Endodermal cell (in vitro differentiated cells): ENCODE measurements at regions not wholly inside any gene's neighbourhood (a gene's known extent, or its start where the extent isn't known, plus 50 kb on each side); places are given as distances from the start of the nearest gene placed in this dataset.

Experiments used
- DNase-seq: peaks from one replicate; pipeline ENCODE4 v3.0.0-alpha.2; 2017
- H3K27ac ChIP-seq: 2 replicates; pipeline ENCODE4 v1.5.1; 2013; ENCODE audit warnings: mild to moderate bottlenecking, low read depth, low read length, moderate library complexity
- H3K27me3 ChIP-seq: 2 replicates; pipeline ENCODE4 v1.6.1; 2013; ENCODE audit warnings: mild to moderate bottlenecking, low read length, moderate library complexity; ENCODE audit not compliant: insufficient read depth, control insufficient read depth, poor library complexity, severe bottlenecking
- H3K36me3 ChIP-seq: 2 replicates; pipeline ENCODE4 v1.7.0; 2013; ENCODE audit warnings: mild to moderate bottlenecking, low read length, moderate library complexity; ENCODE audit not compliant: control insufficient read depth, insufficient read depth
- H3K4me1 ChIP-seq: one replicate; pipeline ENCODE4 v1.7.0; 2013; ENCODE audit warnings: low read length; ENCODE audit not compliant: control insufficient read depth, insufficient read depth
- H3K4me3 ChIP-seq: 2 replicates; pipeline ENCODE4 v1.5.1; 2013; ENCODE audit warnings: mild to moderate bottlenecking, low read length, moderate library complexity
- H3K9ac ChIP-seq: 2 replicates; pipeline ENCODE4 v1.6.1; 2013; ENCODE audit warnings: mild to moderate bottlenecking, low read length, moderate library complexity; ENCODE audit not compliant: poor library complexity, severe bottlenecking; ENCODE audit errors: extremely low read depth
- H3K9me3 ChIP-seq: 2 replicates; pipeline ENCODE4 v1.6.1; 2013; ENCODE audit warnings: mild to moderate bottlenecking, low read length, moderate library complexity; ENCODE audit not compliant: control insufficient read depth
- H3K27ac Mint-ChIP-seq: 2 replicates; pipeline ENCODE4 v1.8.0; 2020; ENCODE audit warnings: mixed read lengths
- H3K27me3 Mint-ChIP-seq: 2 replicates; pipeline ENCODE4 v1.8.0; 2021; ENCODE audit warnings: mild to moderate bottlenecking, mixed read lengths; ENCODE audit not compliant: insufficient read depth
- H3K36me3 Mint-ChIP-seq: 2 replicates; pipeline ENCODE4 v1.8.0; 2020; ENCODE audit warnings: low read depth, mixed read lengths
- H3K4me1 Mint-ChIP-seq: 2 replicates; pipeline ENCODE4 v1.8.0; 2020; ENCODE audit warnings: mixed read lengths
- H3K4me3 Mint-ChIP-seq: 2 replicates; pipeline ENCODE4 v1.8.0; 2020; ENCODE audit warnings: mild to moderate bottlenecking, moderate library complexity, mixed read lengths
- H3K9me3 Mint-ChIP-seq: 2 replicates; pipeline ENCODE4 v1.8.0; 2020; ENCODE audit warnings: mild to moderate bottlenecking, mixed read lengths
- WGBS, 2 experiments: methylation state at CpG; one replicate each; pipeline versions ENCODE4 v1.1.5 to v1.1.7; 2013; ENCODE audit warnings: missing lambda C conversion rate in 2 of 2, mixed read lengths in 1 of 2; ENCODE audit not compliant: insufficient coverage in 1 of 2, insufficient read length in 1 of 2; 5-methylcytosine and 5-hydroxymethylcytosine counted together
- TF ChIP-seq, protein P1 (sequence below): fragments of 200-600 bp; sonication (generic); conservative IDR thresholded peaks from 2 replicates; pipeline ENCODE4 v1.5.0; 2021; ENCODE audit warnings: antibody characterized with exemption, mild to moderate bottlenecking

DNA sequence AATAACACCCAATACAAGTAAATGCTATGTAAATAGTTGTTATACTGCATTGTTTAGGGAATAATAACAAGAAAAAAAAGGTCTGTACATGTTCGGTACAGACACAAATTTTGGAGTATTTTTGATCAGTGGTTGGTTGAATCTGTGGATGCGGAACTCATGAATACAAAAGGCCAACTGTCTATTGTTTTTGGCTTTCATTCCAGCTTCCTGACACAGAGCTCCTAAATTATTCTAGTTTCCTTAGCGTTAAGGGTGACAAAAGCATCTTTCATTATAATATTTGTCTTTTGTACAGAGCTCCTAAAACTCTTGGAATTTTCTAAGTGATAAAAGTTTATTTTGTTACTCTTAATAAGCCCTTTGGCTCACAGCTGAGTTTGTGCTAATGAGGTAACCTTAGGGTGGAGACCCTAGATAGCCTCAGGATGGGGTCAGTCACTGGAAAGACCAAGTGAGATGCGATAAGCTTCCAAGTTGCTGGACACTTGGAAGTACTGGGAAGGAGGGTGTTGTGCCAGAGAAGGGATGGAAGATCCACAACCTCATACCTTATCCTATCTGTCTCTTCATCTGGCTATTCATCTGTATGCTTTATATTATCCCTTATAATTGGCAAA lies 57.4 kb upstream of the PRRC2C start:
- H3K4me3 ChIP-seq: no peak overlapping the region
- no peaks in the 10 kb centered on the region for H3K36me3 ChIP-seq
- peaks cover 15% of the 10 kb centered on the region for H3K9me3 ChIP-seq
- Mint-ChIP-seq H3K27ac (no peak overlapping the region), H3K4me1 (peaks cover 10% of the 10 kb centered on the region), H3K27me3 (no peaks in the 10 kb centered on the region), H3K36me3 (peaks cover 5% of the 10 kb centered on the region), H3K9me3 (peaks cover 42% of the 10 kb centered on the region), H3K4me3 (no peak overlapping the region)
- 94 to 100% methylated on average over 2 to 4 of the region's 4 CpGs for WGBS, 2 experiments
- H3K4me1 ChIP-seq: no peaks in the 10 kb centered on the region
- no peaks in the 10 kb centered on the region for H3K27me3 ChIP-seq
- H3K27ac ChIP-seq: no peak overlapping the region
- TF ChIP-seq, protein P1, sequence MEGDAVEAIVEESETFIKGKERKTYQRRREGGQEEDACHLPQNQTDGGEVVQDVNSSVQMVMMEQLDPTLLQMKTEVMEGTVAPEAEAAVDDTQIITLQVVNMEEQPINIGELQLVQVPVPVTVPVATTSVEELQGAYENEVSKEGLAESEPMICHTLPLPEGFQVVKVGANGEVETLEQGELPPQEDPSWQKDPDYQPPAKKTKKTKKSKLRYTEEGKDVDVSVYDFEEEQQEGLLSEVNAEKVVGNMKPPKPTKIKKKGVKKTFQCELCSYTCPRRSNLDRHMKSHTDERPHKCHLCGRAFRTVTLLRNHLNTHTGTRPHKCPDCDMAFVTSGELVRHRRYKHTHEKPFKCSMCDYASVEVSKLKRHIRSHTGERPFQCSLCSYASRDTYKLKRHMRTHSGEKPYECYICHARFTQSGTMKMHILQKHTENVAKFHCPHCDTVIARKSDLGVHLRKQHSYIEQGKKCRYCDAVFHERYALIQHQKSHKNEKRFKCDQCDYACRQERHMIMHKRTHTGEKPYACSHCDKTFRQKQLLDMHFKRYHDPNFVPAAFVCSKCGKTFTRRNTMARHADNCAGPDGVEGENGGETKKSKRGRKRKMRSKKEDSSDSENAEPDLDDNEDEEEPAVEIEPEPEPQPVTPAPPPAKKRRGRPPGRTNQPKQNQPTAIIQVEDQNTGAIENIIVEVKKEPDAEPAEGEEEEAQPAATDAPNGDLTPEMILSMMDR: no peak
- no peak for DNase-seq
- no peak overlapping the region for H3K9ac ChIP-seq

DNA sequence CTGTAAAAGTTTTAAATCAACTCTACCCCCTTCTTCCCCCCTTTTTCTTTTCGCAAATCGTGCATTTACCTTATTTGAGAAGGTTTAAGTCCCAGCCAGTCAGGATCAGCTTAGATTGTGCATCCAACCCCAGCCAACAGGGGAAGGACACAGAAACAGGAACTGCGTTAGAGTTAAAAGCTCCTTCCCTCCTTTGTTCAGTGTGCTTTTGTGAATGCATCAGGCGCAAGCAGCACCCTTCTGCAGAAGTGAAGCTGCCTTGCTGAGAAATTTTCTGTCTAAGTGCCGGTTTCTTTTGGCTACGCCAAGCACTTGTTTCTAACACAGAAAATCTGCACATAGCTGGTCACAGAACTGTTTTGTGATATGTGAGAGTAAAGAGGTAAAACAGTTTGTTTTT lies 56.2 kb upstream of the PRRC2C start:
- no peak overlapping the region for H3K27ac ChIP-seq
- Mint-ChIP-seq H3K4me1 (peaks cover 10% of the 10 kb centered on the region), H3K36me3 (peaks cover 5% of the 10 kb centered on the region), H3K27me3 (no peaks in the 10 kb centered on the region), H3K27ac (no peak overlapping the region), H3K9me3 (peaks cover 42% of the 10 kb centered on the region), H3K4me3 (no peak overlapping the region)
- H3K4me3 ChIP-seq: no peak overlapping the region
- H3K4me1 ChIP-seq: no peaks in the 10 kb centered on the region
- no peak overlapping the region for H3K9ac ChIP-seq
- TF ChIP-seq, protein P1: no peak
- H3K36me3 ChIP-seq: no peaks in the 10 kb centered on the region
- no peaks in the 10 kb centered on the region for H3K27me3 ChIP-seq
- 91 to 100% methylated on average over 4 to 6 of the region's 6 CpGs for WGBS, 2 experiments
- peaks cover 15% of the 10 kb centered on the region for H3K9me3 ChIP-seq
- peak; percentile 53 for DNase-seq

DNA sequence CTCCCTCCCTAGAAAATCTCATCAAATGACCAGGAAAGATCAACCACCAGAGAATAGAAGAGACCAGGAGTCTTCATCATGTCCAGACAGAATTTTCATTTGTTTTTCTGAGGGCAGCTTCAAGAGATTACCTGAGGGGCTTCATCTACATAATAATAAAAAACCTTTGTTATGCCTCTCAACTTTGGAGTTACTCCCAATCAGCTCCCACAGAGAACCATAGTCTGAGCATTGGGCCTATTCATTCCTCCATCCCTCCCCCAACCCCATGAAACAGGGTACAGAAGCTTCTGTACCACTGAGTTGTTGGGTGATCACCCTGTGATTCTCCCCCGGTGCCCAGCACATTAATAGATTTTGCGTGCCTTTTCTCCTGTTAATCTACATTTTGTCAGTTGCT lies 53.3 kb upstream of the PRRC2C start:
- DNase-seq: peak; percentile 63

More for the DNA sequence above, 53.3 kb upstream of the PRRC2C start:
- Histone ChIP-seq H3K4me3 (no peak overlapping the region), H3K27ac (no peak overlapping the region), H3K9me3 (peaks cover 15% of the 10 kb centered on the region), H3K4me1 (no peaks in the 10 kb centered on the region), H3K36me3 (no peaks in the 10 kb centered on the region), H3K9ac (no peak overlapping the region), H3K27me3 (no peaks in the 10 kb centered on the region)
- Mint-ChIP-seq H3K4me3 (no peak overlapping the region), H3K36me3 (peaks cover 2% of the 10 kb centered on the region), H3K27me3 (no peaks in the 10 kb centered on the region), H3K27ac (no peak overlapping the region), H3K9me3 (peaks cover 27% of the 10 kb centered on the region), H3K4me1 (peaks cover 11% of the 10 kb centered on the region)
- 67 to 72% methylated on average over 2 of the region's 2 CpGs for WGBS, 2 experiments
- TF ChIP-seq, protein P1: no peak
